Gastrocnemius medialis (tissue), 4 donors: ENCODE measurements at regions not wholly inside any gene's neighbourhood (a gene's known extent, or its start where the extent isn't known, plus 50 kb on each side); places are given as distances from the start of the nearest gene placed in this dataset.
"Not testable (repeated sequence)": the region's sequence is repeated elsewhere in the genome, so short reads cannot be mapped to it uniquely, and the experiment has no call there.

ENCODE experiments used
- CTCF ChIP-seq, 5 experiments: fragments of 450-650 bp in 3 of 5; fragments of 200-600 bp in 2 of 5; sonication (generic) in 2 of 5; IDR thresholded peaks in 4 of 5; conservative IDR thresholded peaks in 1 of 5; 1 replicate in 4 of 5; 2 replicates in 1 of 5; pipeline ENCODE4 v1.5.1; 2016 to 2019; ENCODE audit warnings: antibody characterized with exemption in 5 of 5, mild to moderate bottlenecking in 3 of 5, moderate library complexity in 3 of 5
- POLR2A ChIP-seq, 2 donors: fragments of 450-650 bp; IDR thresholded peaks; one replicate each; pipeline ENCODE4 v1.6.1; 2017; ENCODE audit warnings: antibody characterized with exemption in 2 of 2, mild to moderate bottlenecking in 2 of 2, moderate library complexity in 2 of 2

GRCh38 chr5:96307047-96307446, 126.0 kb downstream of the PCSK1 start:
- not testable (repeated sequence) for TF ChIP-seq POLR2A (IDR thresholded peaks at IDR 0.05); CTCF (IDR thresholded peaks at IDR 0.05 in 4 of 5, conservative IDR thresholded peaks at IDR 0.05 in 1 of 5)
